Amygdala (tissue), 56 donors: ENCODE measurements at regions not wholly inside any gene's neighbourhood (a gene's known extent, or its start where the extent isn't known, plus 50 kb on each side); places are given as distances from the start of the nearest gene placed in this dataset.

Source experiments
- DNase-seq, 56 donors: peaks; one replicate each; lab custom pipeline; 2025; lab: John Stamatoyannopoulos, UW

DNA sequence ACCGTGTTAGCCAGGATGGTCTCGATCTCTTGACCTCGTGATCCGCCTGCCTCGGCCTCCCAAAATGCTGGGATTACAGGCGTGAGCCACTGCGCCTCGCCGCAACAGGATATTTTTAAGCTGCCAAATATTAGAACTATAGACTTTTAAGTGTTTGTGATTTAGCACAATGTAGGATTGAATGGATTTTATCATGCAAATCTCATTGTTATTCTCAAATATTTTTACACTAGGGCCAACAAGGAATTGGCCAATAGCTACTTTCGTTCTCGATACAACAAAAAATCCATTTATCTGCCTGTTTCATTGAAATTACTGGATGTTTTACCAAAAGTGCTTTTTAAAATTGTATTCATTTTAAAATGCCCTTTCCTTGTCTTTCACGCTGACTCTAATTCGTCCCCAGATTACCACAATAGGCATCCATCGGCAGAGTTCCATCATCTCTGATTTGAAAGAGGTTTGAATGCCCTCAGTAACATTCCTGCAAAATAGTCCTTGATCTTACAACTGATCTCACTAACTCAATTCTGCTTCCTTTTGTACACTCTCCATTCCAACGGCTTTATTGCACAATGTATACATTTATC, 99.6 kb upstream of the ROBO2 start:
- DNase-seq, result no peak

DNA sequence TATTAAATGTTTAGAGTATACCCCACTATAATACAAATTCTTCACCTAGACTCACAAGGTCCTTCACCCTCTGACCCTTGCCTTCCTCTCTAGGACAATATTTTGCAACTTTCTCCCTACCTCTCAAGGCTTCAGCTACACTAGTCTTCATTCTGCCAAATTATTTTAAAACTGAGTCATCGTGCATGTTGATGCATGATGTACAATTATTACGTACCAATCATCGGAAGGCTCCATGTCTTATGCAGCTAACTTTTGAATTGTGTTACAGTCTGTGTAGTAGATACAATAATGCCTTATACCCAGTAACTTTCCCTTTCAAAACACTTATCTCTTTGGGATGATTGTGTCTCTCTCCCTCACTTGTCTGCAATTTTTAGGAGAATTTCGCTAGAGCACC, 98.5 kb upstream of the ROBO2 start:
- DNase-seq, result no peak

DNA sequence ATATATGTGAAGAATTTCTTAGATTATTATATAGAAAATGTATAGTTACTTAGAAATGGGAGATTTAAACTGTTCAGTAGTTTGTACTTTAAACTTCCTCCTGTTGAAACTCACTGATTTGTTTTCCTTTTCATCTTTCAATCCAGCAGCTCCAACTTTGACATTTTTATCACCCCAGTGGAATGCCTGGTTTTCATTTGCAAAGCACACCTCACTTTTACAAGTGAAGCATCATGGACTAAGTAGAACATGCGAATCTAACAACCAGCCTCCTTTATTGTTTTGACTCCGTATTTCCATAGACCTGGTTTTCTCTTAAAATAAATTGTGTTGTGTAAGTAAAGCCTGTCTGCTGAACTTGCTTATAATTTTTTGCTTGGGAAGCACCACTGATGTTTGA, 97.8 kb upstream of the ROBO2 start:
- DNase-seq, result no peak

DNA sequence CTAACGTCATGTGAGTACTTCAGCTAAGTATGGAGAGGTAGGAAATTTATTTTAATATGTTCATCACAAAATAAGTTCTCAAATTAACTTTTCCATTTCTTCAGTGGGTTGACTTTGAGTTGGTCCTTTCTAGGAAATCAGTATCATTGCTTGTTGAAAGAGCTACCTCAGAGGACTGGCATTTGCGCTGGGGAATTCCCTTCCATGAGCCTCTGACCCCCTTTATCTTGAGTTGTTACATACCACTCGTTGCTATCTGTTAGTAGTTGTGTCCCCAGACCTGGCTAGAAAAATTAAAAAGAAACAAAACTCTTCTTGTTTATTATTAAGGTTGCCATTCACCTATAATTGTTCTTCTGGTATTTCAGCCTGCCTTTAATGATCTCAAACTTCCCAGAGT, 96.8 kb upstream of the ROBO2 start:
- no peak for DNase-seq

DNA sequence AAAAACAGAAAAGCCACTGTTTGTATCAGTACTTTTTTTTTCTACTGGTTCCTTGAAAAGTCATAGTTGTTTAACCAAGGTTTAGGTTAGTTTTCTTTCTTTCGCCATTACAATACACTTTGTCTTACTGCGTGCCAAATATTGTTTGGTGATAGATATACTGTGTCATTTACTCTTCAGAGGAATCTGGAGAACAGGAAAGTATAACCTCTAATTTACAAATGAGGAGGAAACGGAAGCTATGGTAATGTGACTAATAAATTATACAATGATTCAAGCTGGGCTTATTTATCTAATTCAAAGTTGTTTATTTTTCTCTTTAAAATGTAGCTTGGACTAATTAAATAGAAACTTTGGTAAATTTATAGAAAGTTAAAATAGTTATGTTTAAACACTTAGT, 96.2 kb upstream of the ROBO2 start:
- DNase-seq, result no peak

DNA sequence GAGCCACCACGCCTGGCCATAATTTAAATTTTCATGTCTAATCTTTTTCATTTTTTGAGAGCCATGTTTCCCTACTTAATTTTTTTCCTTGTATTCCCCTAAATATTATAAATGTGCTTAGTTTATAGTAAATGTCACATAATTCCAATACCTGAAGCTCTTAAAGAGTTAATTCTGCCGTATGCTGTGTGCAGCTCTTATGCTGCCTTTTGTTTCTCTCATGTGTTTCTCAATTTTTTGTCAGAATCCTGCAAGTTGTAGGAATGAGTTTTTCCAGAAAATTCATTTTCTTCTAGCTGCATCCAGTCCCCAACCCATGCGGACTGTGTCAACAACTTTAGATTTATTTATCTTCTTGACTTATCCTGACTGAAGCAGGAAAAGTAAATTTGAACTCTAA, 90.9 kb upstream of the ROBO2 start:
- no peak for DNase-seq

DNA sequence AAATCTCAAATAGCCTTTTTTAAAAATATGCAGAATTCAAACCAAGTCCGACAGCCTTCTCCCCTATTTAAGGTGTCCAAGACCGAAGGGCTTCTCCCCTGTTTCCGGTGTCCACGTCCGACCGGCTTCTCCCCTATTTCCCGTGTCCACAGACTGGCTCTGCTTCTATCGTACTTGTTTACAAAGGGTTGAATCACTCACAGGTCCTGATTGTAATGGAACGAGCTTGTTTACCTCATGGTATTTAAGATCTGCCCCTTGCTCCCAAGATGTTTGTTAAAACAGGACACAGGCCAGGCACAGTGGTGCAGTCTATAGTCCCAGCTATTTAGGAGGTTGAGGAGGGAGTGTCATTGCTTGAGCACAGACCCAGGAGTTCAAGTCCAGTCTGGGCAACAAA, 90.4 kb upstream of the ROBO2 start:
- DNase-seq, result no peak

DNA sequence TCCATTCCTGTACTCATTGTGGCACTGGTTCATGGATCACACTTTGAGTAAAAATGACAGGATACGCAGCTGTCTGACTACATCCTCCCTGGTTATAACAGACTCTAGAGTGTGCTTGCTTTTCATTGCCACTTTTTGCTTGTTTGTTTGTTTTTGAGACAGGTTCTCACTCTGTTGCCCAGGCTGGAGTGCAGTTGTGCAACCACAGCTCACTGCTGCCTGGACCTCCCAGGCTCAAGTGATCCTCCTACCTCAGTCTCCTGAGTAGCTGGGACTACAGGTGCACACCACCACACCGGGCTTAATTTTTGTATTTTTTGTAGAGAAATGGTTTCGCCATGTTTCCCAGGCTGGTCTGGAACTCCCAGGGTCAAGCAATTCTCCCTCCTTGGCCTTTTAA, 89.3 kb upstream of the ROBO2 start:
- DNase-seq, result no peak

DNA sequence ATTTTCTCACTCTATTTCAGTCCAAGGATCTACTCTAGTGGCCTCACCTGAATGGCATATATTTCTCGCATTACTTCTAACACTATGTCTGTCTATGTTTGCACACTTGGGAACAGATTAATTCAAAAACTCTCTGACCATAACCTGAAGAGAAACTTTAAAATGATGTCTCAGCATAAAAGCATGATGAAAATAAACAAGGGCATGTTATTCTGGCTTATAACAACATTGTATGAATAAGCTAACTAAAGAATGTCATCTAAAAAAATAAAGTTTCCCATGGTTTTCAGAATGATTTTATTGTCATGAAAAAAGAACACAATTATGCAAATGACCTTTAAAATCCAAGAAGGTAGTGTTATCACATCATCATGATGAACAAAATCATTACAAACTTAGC, 85.5 kb upstream of the ROBO2 start:
- no peak for DNase-seq

DNA sequence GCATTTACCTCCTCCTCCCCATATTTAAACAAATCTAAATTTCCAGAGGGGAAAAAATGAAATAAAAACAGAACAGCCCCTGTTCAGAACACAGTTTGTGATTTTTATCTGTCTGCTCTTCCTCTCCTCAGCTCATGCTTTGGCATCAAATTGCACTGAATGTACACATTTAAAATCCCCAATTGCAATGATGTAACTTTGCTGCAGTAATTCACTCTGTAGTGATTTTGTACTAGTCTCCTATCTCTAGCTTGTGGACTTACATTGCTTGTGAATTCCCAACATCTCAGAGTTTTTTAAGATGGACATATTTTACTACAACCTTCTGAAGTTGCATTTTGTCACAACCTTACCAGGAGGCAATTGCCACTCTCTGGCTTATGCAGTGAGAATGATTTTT, 81.6 kb upstream of the ROBO2 start:
- no peak for DNase-seq

DNA sequence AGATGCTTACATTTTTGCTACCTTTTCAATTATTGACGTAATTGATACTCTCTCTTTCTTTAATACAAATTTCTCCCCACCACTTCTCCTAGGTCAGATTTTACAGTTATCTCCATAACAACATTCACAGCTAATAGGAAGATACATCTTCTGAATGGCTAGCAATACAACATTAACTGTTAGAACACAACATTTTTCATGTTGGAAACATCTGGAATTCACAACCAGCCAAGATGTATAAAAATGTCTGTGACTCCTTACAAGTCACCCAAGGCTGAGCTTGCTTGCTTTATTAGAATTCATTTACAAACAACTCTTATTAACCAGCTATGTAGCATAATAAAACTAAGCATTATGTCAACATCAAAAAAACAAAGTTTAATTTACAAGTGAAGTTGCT, 81.0 kb upstream of the ROBO2 start:
- no peak for DNase-seq

DNA sequence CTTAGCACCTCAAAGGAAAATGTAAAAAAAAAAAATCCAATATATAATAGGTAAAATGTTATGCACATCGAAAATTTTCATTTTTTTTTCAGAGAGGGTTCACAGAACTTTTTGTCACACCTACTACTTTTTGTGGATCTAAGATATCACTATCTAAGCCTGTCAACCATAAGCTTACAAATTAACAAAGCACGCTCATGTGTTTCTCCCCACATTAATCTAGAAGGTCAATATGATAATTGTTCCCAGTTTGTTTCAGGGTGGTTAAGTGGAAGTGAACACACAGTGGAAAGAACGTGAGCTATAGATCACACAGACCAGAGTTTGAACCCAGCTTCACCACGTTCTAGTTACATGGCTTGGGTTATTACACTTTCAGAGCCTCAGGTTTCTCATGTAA, 78.6 kb upstream of the ROBO2 start:
- DNase-seq, result no peak

DNA sequence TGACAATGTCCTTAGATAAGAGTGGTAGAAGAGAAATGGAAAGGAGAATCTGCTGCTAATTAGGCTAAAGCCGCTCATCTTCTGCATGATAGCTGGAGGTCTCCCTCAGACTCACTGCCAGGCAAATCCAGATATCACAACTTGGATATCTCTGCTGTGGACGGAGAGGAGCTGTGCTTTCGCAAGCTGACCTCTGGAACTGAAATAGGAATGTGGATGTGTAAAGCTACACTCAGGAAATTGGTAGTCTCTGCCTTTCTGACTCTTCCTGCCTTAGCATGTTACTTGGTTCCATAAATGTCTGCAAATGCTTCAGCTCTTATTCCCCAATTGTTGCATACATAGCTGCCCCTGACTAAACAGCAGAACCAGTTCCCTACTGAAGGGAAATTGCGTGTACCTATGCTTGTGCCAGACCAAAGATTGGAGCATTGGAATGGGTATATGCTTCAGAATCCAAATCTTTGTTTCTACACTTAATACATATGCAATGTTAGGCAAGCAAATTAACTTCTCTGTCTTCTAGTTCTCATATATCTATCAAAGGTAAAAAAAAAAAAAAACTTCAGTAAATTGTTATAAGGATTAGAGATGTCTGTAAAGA, 74.7 kb upstream of the ROBO2 start:
- DNase-seq, result no peak

DNA sequence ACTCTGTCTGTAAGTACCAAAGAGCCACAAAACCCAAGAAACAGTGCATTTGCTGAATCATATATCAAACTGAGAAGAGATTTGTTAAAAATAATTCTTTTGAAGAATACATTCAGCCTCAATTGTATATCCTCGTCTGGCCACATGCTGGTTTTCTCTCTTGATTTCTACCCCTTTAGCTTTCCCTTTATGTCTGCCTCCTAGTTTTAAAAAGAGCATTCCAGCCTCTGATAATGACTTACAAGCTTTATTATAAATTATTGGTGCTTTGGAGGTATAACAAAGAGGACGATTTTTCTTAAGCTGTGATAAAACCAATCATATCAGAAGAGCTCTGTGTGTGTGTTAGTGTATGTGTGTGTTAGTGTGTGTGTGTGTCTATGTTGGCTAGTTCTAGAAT, 70.4 kb upstream of the ROBO2 start:
- DNase-seq, result no peak

DNA sequence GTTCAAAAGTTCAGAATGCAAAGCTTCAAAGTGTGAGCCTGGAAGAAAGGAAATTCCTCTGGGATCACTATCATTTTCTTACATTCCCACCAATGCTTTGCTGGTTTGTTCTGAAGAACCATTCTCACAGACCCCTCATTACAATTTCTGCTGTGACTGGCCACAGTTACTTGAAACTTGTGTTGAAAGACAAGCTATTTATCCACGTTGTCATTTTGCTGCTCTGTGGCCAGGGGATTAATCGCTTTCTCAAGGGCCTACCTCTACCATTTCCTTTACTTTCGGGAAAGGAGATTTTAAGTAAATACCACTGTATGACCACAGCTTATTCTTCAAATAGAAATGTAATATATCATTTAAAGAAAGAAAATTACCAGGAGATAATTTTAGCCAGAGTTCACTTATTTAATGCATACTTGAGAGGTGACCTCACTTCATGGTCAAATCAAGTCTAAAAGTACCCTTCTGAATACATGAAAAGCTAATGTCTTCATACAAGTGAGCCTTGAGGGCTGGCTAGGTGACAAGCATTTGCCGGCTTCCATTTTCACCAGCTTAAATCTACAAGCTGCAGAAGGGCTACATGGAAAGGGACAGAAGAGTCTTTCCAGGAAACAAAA, 69.8 kb upstream of the ROBO2 start:
- no peak for DNase-seq

DNA sequence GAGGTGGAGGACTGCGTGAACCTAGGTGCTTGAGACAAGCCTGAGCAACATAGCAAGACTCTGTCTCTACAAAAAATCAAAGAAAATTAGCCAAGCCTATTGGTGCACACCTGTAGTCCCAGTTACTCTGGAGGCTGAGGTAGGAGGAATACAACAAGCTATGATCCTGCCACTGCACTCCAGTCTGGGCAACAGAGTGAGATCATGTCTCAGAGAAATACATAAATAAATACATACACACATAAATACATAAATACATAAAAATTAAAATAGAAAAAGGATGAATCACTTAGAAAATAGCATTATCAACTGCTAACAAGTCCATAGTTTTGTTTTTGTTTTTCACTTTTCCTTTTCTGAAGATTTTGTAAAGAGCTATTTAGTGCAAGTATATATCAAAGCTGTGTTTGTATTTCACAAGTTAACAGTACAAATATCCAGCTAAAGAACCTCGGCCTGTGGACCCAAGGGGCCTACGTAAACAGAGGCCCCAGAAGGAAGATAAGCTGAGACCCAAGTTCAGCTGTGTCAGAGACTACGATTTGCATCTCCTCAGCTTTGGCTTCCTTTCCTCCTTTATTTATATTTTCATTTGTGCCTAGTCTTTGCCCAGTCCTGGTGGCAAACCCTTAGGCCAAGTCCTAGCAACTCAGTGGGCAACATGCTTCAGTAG, 67.1 kb upstream of the ROBO2 start:
- DNase-seq, result no peak

DNA sequence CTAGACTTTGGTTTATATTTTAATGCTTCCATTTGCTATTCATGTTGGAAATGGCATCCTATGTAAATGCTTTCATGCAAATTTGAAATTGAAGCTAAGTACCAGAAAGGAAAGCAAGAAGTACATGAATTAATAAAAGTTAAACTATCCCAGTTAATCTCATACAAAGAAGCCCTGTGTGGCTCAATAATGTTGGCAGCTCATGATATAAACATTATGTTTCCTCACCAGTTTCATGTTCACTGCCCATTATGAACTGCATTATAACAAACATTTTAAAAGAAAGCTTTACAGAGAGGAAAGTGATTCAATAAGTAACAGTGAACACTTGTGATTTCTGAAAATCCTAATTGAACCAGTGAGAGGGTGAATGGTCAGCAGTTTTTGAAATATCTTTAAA, 62.9 kb upstream of the ROBO2 start:
- DNase-seq, result no peak

DNA sequence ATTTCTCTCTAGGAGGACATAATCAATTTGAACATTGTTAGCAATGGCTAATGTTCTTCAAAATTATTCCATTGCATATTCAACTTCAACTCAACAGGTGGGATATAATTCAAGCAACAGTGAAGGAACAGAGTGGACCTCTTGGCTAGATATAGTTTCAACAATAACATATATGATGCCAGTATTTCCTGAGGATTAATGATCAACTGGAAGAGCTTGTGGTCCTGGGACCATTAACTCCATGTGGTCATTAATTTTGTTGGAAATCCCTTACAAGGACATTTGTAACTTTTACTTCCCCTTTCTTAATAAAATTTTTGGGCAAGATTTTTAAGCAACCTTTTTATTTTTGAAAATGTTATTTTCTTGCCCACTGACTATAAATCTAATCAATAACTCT, 54.3 kb upstream of the ROBO2 start:
- DNase-seq, result no peak

DNA sequence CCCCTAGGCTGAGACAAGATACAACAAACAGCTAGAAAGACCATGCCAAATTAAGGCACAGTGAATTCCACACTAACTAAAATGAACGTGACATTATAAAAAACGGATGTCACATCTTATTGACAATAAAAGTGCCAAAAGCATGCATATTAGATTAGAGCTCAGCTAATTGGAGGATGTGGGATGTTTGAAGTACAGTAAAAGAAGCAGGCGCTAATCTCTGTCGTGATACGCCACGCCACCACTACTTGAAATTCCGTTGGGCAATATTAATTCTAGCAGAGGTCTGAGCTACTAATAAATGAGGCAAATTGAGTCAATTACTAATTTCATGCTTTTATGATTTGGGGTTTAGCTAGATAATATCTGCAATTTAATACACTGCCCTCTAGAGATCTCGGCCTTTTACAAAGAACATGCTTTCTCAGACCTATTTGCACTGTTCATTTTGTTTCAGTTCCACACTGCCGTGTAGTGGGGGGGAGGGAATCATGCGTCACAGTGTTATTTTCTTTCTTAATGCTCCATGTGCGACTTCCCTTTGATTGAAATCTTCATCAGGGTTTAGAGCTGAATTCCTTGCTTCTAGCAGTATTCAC, 52.9 kb upstream of the ROBO2 start:
- no peak for DNase-seq
